IPS-18a (cell line): ENCODE measurements at regions not wholly inside any gene's neighbourhood (a gene's known extent, or its start where the extent isn't known, plus 50 kb on each side); places are given as distances from the start of the nearest gene placed in this dataset.
"Not testable (repeated sequence)": the region's sequence is repeated elsewhere in the genome, so short reads cannot be mapped to it uniquely, and the experiment has no call there.

ENCODE experiments used
- H3K27ac ChIP-seq: one replicate; pipeline ENCODE4 v1.5.1; 2013; ENCODE audit warnings: low read length
- H3K27me3 ChIP-seq: one replicate; pipeline ENCODE4 v1.6.1; 2013; ENCODE audit warnings: mild to moderate bottlenecking, low read length; ENCODE audit not compliant: control insufficient read depth, insufficient read depth
- H3K36me3 ChIP-seq: one replicate; pipeline ENCODE4 v1.6.1; 2013; ENCODE audit warnings: low read depth, low read length; ENCODE audit not compliant: control insufficient read depth
- H3K4me1 ChIP-seq: one replicate; pipeline ENCODE4 v1.6.1; 2013; ENCODE audit warnings: low read depth, low read length; ENCODE audit not compliant: control insufficient read depth
- H3K4me3 ChIP-seq: one replicate; pipeline ENCODE4 v1.5.1; 2013; ENCODE audit warnings: low read length
- H3K9ac ChIP-seq: one replicate; pipeline ENCODE4 v1.6.1; 2013; ENCODE audit warnings: mild to moderate bottlenecking, low read length, moderate library complexity
- H3K9me3 ChIP-seq: one replicate; pipeline ENCODE4 v1.6.1; 2013; ENCODE audit warnings: low read depth, low read length; ENCODE audit not compliant: control insufficient read depth

GRCh38 chr2:89837962-89838625 is 1146.6 kb downstream of the RPIA start:
- Histone ChIP-seq H3K9ac (no peak overlapping the region), H3K9me3 (peaks cover 23% of the 10 kb centered on the region), H3K27ac (no peak overlapping the region), H3K27me3 (no peaks in the 10 kb centered on the region), H3K36me3 (no peaks in the 10 kb centered on the region), H3K4me1 (no peaks in the 10 kb centered on the region), H3K4me3 (no peak overlapping the region)

GRCh38 chr2:89840175-89840574 is 1148.7 kb downstream of the RPIA start:
- H3K9me3 ChIP-seq, result peaks cover 39% of the 10 kb centered on the region
- not testable (repeated sequence) for H3K27ac ChIP-seq, H3K27me3 ChIP-seq, H3K9ac ChIP-seq, H3K4me3 ChIP-seq, H3K36me3 ChIP-seq, H3K4me1 ChIP-seq

- not testable (repeated sequence) for H3K27ac ChIP-seq, H3K27me3 ChIP-seq, H3K4me3 ChIP-seq, H3K9ac ChIP-seq, H3K4me1 ChIP-seq, H3K36me3 ChIP-seq
- peaks cover 47% of the 10 kb centered on the region for H3K9me3 ChIP-seq
These were observed 1149.5 kb downstream of the RPIA start for GRCh38 chr2:89840781-89841475.

GRCh38 chr2:89841476-89841840 is 1150.0 kb downstream of the RPIA start:
- Histone ChIP-seq H3K4me1 (no peaks in the 10 kb centered on the region), H3K4me3 (no peak overlapping the region), H3K9me3 (peaks cover 52% of the 10 kb centered on the region), H3K36me3 (no peaks in the 10 kb centered on the region), H3K27ac (no peak overlapping the region), H3K27me3 (no peaks in the 10 kb centered on the region), H3K9ac (no peak overlapping the region)

- Histone ChIP-seq H3K36me3 (no peaks in the 10 kb centered on the region), H3K4me3 (no peak overlapping the region), H3K4me1 (no peaks in the 10 kb centered on the region), H3K27ac (no peak overlapping the region), H3K9ac (no peak overlapping the region), H3K9me3 (peaks cover 57% of the 10 kb centered on the region), H3K27me3 (no peaks in the 10 kb centered on the region)
These were observed 1150.9 kb downstream of the RPIA start for GRCh38 chr2:89842180-89842908.

- Histone ChIP-seq H3K9ac (no peak overlapping the region), H3K27me3 (no peaks in the 10 kb centered on the region), H3K36me3 (no peaks in the 10 kb centered on the region), H3K9me3 (peaks cover 69% of the 10 kb centered on the region), H3K4me3 (no peak overlapping the region), H3K4me1 (no peaks in the 10 kb centered on the region), H3K27ac (no peak overlapping the region)
These were observed 1152.9 kb downstream of the RPIA start for GRCh38 chr2:89844221-89844943.

- Histone ChIP-seq H3K9me3 (peaks cover 81% of the 10 kb centered on the region), H3K9ac (no peak overlapping the region), H3K4me3 (no peak overlapping the region), H3K36me3 (no peaks in the 10 kb centered on the region), H3K27me3 (no peaks in the 10 kb centered on the region), H3K4me1 (no peaks in the 10 kb centered on the region), H3K27ac (no peak overlapping the region)
These were observed 1154.1 kb downstream of the RPIA start for GRCh38 chr2:89845532-89845931.

- Histone ChIP-seq H3K27ac (no peak overlapping the region), H3K4me1 (no peaks in the 10 kb centered on the region), H3K9me3 (peaks cover 67% of the 10 kb centered on the region), H3K27me3 (no peaks in the 10 kb centered on the region), H3K9ac (no peak overlapping the region), H3K4me3 (no peak overlapping the region), H3K36me3 (no peaks in the 10 kb centered on the region)
These were observed 1156.6 kb downstream of the RPIA start for GRCh38 chr2:89848114-89848513.

- peaks cover 62% of the 10 kb centered on the region for H3K9me3 ChIP-seq
These were observed 1157.4 kb downstream of the RPIA start for GRCh38 chr2:89848763-89849368.

GRCh38 chr2:89849731-89850130 is 1158.3 kb downstream of the RPIA start:
- H3K27ac ChIP-seq, result no peak overlapping the region
- H3K4me3 ChIP-seq, result no peak overlapping the region
- no peak overlapping the region for H3K9ac ChIP-seq
- peaks cover 55% of the 10 kb centered on the region for H3K9me3 ChIP-seq
- no peaks in the 10 kb centered on the region for H3K27me3 ChIP-seq
- H3K36me3 ChIP-seq, result no peaks in the 10 kb centered on the region
- H3K4me1 ChIP-seq, result no peaks in the 10 kb centered on the region

More at GRCh38 chr2:89848763-89849368, 1157.4 kb downstream of the RPIA start:
- no peaks in the 10 kb centered on the region for H3K27me3 ChIP-seq
- no peaks in the 10 kb centered on the region for H3K36me3 ChIP-seq
- no peak overlapping the region for H3K9ac ChIP-seq
- no peak overlapping the region for H3K4me3 ChIP-seq
- H3K27ac ChIP-seq, result no peak overlapping the region
- H3K4me1 ChIP-seq, result no peaks in the 10 kb centered on the region

GRCh38 chr2:89850481-89850880 is 1159.0 kb downstream of the RPIA start:
- Histone ChIP-seq H3K27me3 (no peaks in the 10 kb centered on the region), H3K4me3 (no peak overlapping the region), H3K36me3 (no peaks in the 10 kb centered on the region), H3K4me1 (no peaks in the 10 kb centered on the region), H3K9me3 (peaks cover 48% of the 10 kb centered on the region), H3K9ac (no peak overlapping the region), H3K27ac (no peak overlapping the region)
